Esophagus muscularis mucosa (tissue), 4 donors: ENCODE measurements at regions not wholly inside any gene's neighbourhood (a gene's known extent, or its start where the extent isn't known, plus 50 kb on each side); places are given as distances from the start of the nearest gene placed in this dataset.
"Not testable (repeated sequence)": the region's sequence is repeated elsewhere in the genome, so short reads cannot be mapped to it uniquely, and the experiment has no call there.

Source experiments
- DNase-seq: peaks from one replicate; pipeline ENCODE4 v3.0.0-alpha.2; 2017; ENCODE audit errors: extremely low spot score
- H3K27ac ChIP-seq, 4 donors: fragments of 200-600 bp; sonication (generic); replicated peaks in 1 of 4; 1 replicate in 3 of 4; 2 replicates in 1 of 4; pipeline ENCODE4 v1.5.1; 2016 to 2019; ENCODE audit warnings: mild to moderate bottlenecking in 1 of 4
- H3K27me3 ChIP-seq, 4 donors: fragments of 200-600 bp; sonication (generic); one replicate each; pipeline versions ENCODE4 v1.5.1 to v1.6.0; 2016 to 2019
- H3K36me3 ChIP-seq, 4 donors: fragments of 200-600 bp; sonication (generic); one replicate each; pipeline ENCODE4 v1.5.1; 2016 to 2019
- H3K4me1 ChIP-seq, 4 donors: fragments of 200-600 bp; sonication (generic); one replicate each; pipeline ENCODE4 v1.5.1; 2016 to 2019
- H3K4me3 ChIP-seq, 4 donors: fragments of 200-600 bp; sonication (generic); 1 replicate in 2 of 4; 2 replicates in 2 of 4; pipeline ENCODE4 v1.5.1; 2016 to 2019; ENCODE audit warnings: mild to moderate bottlenecking in 4 of 4, moderate library complexity in 1 of 4
- H3K9me3 ChIP-seq, 4 donors: fragments of 200-600 bp; sonication (generic); 1 replicate in 3 of 4; 2 replicates in 1 of 4; pipeline ENCODE4 v1.5.1; 2016 to 2019
- EP300 ChIP-seq: sonication (generic); formaldehyde crosslinking; IDR thresholded peaks from one replicate; pipeline ENCODE4 v1.6.1; 2017; ENCODE audit warnings: antibody characterized with exemption
- POLR2A ChIP-seq: fragments of 450-650 bp; IDR thresholded peaks from one replicate; pipeline ENCODE4 v1.6.1; 2017; ENCODE audit warnings: antibody characterized with exemption, moderate library complexity, mild to moderate bottlenecking, low read depth
- POLR2AphosphoS5 ChIP-seq, 2 donors: sonication (generic); formaldehyde crosslinking; IDR thresholded peaks; one replicate each; pipeline ENCODE4 v1.6.1; 2017; ENCODE audit warnings: antibody characterized with exemption in 2 of 2
- WGBS: methylation state at CpG from one replicate; pipeline ENCODE4 v1.1.5; 2018; 5-methylcytosine and 5-hydroxymethylcytosine counted together
- intact Hi-C: fragments of 100-400 bp; cut with DNase I; formaldehyde crosslinking; loops from one replicate; pipeline ENCODE4 v1.15.1; 2023
- TF ChIP-seq, protein P1 (sequence below), 3 experiments: fragments of 200-600 bp in 2 of 3; fragments of 450-650 bp in 1 of 3; sonication (generic) in 2 of 3; IDR thresholded peaks; one replicate each; pipeline ENCODE4 v1.5.1; 2017 to 2019; ENCODE audit warnings: antibody characterized with exemption in 3 of 3, mild to moderate bottlenecking in 2 of 3, moderate library complexity in 1 of 3

DNA sequence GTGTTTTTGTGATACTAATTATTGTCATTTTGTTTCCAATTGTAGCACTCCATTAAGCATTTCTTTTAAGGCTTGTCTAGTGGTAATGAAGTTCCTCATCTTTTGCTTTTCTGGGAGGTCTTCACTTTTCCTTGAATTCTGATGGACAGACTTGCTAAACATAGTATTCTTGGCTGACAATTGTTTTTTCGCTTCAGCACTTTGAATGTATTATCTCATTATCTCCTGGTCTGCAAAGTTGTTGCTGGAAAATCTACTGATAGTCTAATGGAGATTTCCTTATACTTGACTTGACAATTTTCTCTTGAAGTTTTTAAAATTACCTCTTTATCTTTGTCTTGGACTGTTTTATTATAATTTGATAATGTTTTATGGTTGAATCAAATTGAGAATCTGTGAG lies 147.5 kb downstream of the FAM174A start:
- Histone ChIP-seq H3K4me1 (no peaks in the 10 kb centered on the region), H3K4me3 (no peak overlapping the region), H3K36me3 (no peaks in the 10 kb centered on the region), H3K27ac (no peak overlapping the region), H3K9me3 (peaks cover 0 to 22% (median 14%) of the 10 kb centered on the region in 4 donors), H3K27me3 (no peaks in the 10 kb centered on the region)
- intact Hi-C loops = no loop called here
- TF ChIP-seq, protein P1, sequence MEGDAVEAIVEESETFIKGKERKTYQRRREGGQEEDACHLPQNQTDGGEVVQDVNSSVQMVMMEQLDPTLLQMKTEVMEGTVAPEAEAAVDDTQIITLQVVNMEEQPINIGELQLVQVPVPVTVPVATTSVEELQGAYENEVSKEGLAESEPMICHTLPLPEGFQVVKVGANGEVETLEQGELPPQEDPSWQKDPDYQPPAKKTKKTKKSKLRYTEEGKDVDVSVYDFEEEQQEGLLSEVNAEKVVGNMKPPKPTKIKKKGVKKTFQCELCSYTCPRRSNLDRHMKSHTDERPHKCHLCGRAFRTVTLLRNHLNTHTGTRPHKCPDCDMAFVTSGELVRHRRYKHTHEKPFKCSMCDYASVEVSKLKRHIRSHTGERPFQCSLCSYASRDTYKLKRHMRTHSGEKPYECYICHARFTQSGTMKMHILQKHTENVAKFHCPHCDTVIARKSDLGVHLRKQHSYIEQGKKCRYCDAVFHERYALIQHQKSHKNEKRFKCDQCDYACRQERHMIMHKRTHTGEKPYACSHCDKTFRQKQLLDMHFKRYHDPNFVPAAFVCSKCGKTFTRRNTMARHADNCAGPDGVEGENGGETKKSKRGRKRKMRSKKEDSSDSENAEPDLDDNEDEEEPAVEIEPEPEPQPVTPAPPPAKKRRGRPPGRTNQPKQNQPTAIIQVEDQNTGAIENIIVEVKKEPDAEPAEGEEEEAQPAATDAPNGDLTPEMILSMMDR (IDR thresholded peaks at IDR 0.05) = no peak
- no peak for TF ChIP-seq POLR2AphosphoS5 (IDR thresholded peaks at IDR 0.05)
- TF ChIP-seq POLR2A = no peak
- TF ChIP-seq EP300 = no peak
- DNase-seq = no peak
- 92% methylated on average over 1 of the region's 1 CpG for WGBS

DNA sequence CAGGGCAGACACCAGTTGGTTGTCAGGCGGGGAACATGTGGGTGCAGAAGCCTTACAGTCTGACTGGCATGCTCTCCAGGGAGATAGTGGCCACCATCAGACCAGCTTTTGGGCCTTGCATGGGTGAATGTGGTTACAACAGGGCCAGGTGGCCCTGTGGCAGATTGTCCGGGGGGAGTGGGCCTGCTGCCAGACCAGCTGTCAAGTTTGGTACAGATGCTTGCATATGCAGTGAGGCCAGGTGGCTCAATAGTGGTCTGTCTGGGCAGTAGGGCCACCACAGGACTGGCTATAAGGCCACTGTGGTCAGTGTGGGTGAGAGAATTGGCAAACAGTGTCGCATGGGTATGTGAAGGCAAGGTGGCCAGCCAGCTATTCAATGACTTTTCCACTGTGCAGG lies 148.7 kb downstream of the FAM174A start:
- no peak for DNase-seq
- TF ChIP-seq, protein P1 (IDR thresholded peaks at IDR 0.05) = no peak
- TF ChIP-seq POLR2AphosphoS5 (IDR thresholded peaks at IDR 0.05) (no peak), EP300 (no peak), POLR2A (no peak)
- peaks cover 0 to 22% (median 14%) of the 10 kb centered on the region in 4 donors for H3K9me3 ChIP-seq
- no peaks in the 10 kb centered on the region for H3K27me3 ChIP-seq
- WGBS = 100% methylated on average over 2 of the region's 3 CpGs
- H3K27ac ChIP-seq = no peak overlapping the region
- no peak overlapping the region for H3K4me3 ChIP-seq
- no peaks in the 10 kb centered on the region for H3K36me3 ChIP-seq
- no peaks in the 10 kb centered on the region for H3K4me1 ChIP-seq
- intact Hi-C loops = no loop called here

DNA sequence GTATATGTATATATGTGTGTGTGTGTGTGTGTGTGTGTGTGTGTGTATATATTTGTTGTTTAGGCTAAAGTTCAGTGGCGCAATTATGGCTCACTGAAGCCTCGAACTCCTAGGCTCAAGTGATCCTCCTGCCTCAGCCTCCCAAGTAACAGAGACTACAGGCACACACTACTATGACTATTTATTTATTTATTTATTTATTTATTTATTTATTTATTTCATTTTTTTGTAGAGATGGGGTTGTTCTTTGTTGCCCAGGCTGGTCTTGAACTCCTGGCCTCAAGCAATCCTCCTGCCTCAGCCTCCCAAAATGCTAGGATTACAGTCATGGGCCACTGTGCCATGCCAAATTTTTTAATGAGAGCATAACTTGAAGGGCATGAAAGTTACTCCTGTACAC lies 149.9 kb downstream of the FAM174A start:
- H3K27ac ChIP-seq = not testable (repeated sequence)
- WGBS = 88% methylated on average over 2 of the region's 2 CpGs

DNA sequence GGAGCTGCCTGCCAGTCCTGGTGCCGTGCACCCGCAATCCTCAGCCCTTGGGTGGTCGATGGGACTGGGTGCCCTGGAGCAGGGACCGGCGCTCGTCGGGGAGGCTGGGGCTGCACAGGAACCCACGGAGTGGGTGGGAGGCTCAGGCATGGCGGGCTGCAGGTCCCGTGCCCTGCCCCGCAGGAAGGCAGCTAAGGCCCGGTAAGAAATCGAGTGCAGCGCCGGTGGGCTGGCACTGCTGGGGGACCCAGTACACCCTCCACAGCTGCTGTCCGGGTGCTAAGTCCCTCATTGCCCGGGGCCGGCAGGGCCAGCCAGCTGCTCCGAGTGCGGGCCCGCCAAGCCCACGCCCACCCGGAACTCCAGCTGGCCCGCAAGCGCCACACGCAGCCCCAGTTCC lies 153.7 kb downstream of the FAM174A start:
- DNase-seq, H3K9me3 ChIP-seq, H3K4me1 ChIP-seq, intact Hi-C loops, H3K27me3 ChIP-seq, H3K27ac ChIP-seq, H3K36me3 ChIP-seq, H3K4me3 ChIP-seq: not testable (repeated sequence)
- WGBS = 92% methylated on average over 14 of the region's 26 CpGs

More for the DNA sequence above, 149.9 kb downstream of the FAM174A start:
- H3K9me3 ChIP-seq = peaks cover 0 to 22% (median 14%) of the 10 kb centered on the region in 4 donors
- H3K4me3 ChIP-seq, H3K27me3 ChIP-seq, H3K36me3 ChIP-seq, DNase-seq, H3K4me1 ChIP-seq, intact Hi-C loops: not testable (repeated sequence)

DNA sequence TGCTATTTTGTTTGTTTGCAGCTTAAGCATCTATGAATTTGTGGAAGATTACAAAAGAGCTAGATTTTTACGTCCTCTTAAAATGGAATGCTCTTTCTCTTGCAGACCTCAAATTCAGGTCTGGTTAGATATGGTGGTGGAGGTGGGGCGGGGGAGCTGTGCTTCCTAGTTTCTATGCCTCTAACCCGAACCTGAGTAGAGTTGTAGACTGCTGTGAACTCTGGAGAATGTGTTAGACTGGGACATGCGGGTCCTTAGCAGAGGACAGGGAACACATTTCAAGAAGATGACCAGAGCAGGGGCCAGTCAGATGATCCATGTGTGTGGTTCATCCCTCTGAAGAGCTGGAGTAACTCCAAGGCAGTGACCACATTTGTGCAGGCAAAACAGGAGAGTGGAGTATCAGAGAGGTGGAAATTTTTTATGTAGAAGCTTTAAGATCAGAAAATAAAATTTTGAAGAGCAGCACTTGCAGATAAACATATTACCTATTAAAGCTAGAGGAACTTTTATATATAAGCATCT lies 154.9 kb downstream of the FAM174A start:
- intact Hi-C loops = no loop called here
- H3K4me3 ChIP-seq = no peak overlapping the region
- H3K36me3 ChIP-seq = no peaks in the 10 kb centered on the region
- no peak overlapping the region for H3K27ac ChIP-seq
- TF ChIP-seq POLR2AphosphoS5 (IDR thresholded peaks at IDR 0.05) = no peak
- TF ChIP-seq, protein P1 (IDR thresholded peaks at IDR 0.05) = no peak
- no peak for TF ChIP-seq POLR2A
- TF ChIP-seq EP300 = no peak
- DNase-seq = no peak
- no peaks in the 10 kb centered on the region for H3K9me3 ChIP-seq
- no peaks in the 10 kb centered on the region for H3K27me3 ChIP-seq
- no peaks in the 10 kb centered on the region for H3K4me1 ChIP-seq
- 84% methylated on average over 4 of the region's 4 CpGs for WGBS

DNA sequence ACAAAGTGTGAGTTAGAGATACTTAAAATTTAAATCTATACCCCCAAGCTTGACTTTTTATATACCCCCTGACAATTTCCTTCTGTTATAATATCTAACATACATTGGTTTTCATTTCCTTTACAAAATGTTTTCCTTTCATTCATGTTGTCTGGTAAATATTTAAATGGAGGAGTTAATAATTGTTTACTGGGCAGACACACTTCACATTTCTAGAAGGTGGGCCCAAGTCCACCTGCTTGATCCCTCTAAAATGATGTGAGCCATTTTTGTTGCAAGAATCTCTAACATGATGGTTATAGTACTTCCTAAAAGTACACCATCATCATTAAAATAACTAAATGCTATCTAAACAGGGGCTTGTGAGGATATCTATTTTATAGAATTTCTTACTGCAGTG lies 155.9 kb downstream of the FAM174A start:
- Histone ChIP-seq H3K27me3 (no peaks in the 10 kb centered on the region), H3K4me3 (no peak overlapping the region), H3K4me1 (no peaks in the 10 kb centered on the region), H3K36me3 (no peaks in the 10 kb centered on the region), H3K9me3 (no peaks in the 10 kb centered on the region), H3K27ac (no peak overlapping the region)
- no peak for TF ChIP-seq POLR2AphosphoS5 (IDR thresholded peaks at IDR 0.05)
- TF ChIP-seq EP300 = no peak
- TF ChIP-seq, protein P1 (IDR thresholded peaks at IDR 0.05) = no peak
- no peak for TF ChIP-seq POLR2A
- intact Hi-C loops = no loop called here
- DNase-seq = no peak
